ENCODE measurements at regions not wholly inside any gene's neighbourhood (a gene's known extent, or its start where the extent isn't known, plus 50 kb on each side); places are given as distances from the start of the nearest gene placed in this dataset.

- H3K4me1 ChIP-seq (ENCODE audit: insufficient read depth, low read length): no peaks in the 10 kb centered on the region
- H3K27me3 ChIP-seq (ENCODE audit: insufficient read depth, low read length): no peaks in the 10 kb centered on the region
- H4K20me1 ChIP-seq (ENCODE audit: insufficient read depth, low read length): no peaks in the 10 kb centered on the region
- no peaks in the 10 kb centered on the region for H3K79me2 ChIP-seq (ENCODE audit: insufficient read depth, low read length)
- no peaks in the 10 kb centered on the region for H3K9me3 ChIP-seq (ENCODE audit: low read depth, low read length)
- no peak overlapping the region for H3K4me2 ChIP-seq (ENCODE audit: insufficient read depth, low read length)
- no peak for TF ChIP-seq CTCF (IDR thresholded peaks at IDR 0.05; ENCODE audit: extremely low read depth, low read depth, low read length)
- H2AFZ ChIP-seq (ENCODE audit: low read length): no peak overlapping the region
- no peak overlapping the region for H3K4me3 ChIP-seq (ENCODE audit: insufficient read depth, low read length)
- no peak for DNase-seq (ENCODE audit: insufficient read length, low spot score, missing footprints)
- no peaks in the 10 kb centered on the region for H3K36me3 ChIP-seq (ENCODE audit: insufficient read depth, low read length)
- no peak overlapping the region for H3K27ac ChIP-seq (ENCODE audit: low read depth, low read length)
Measured at GRCh38 chrX:124829930-124830329, 483.6 kb downstream of the SH2D1A start.

- H3K4me1 ChIP-seq (ENCODE audit: insufficient read depth, low read length): no peaks in the 10 kb centered on the region
- no peak overlapping the region for H2AFZ ChIP-seq (ENCODE audit: low read length)
- no peaks in the 10 kb centered on the region for H3K79me2 ChIP-seq (ENCODE audit: insufficient read depth, low read length)
- H3K4me3 ChIP-seq (ENCODE audit: insufficient read depth, low read length): no peak overlapping the region
- no peaks in the 10 kb centered on the region for H3K27me3 ChIP-seq (ENCODE audit: insufficient read depth, low read length)
- no peaks in the 10 kb centered on the region for H3K36me3 ChIP-seq (ENCODE audit: insufficient read depth, low read length)
- TF ChIP-seq CTCF (IDR thresholded peaks at IDR 0.05; ENCODE audit: extremely low read depth, low read depth, low read length): no peak
- H3K9me3 ChIP-seq (ENCODE audit: low read depth, low read length): no peaks in the 10 kb centered on the region
- no peak overlapping the region for H3K4me2 ChIP-seq (ENCODE audit: insufficient read depth, low read length)
- no peak overlapping the region for H3K27ac ChIP-seq (ENCODE audit: low read depth, low read length)
- DNase-seq (ENCODE audit: insufficient read length, low spot score, missing footprints): no peak
- no peaks in the 10 kb centered on the region for H4K20me1 ChIP-seq (ENCODE audit: insufficient read depth, low read length)
Measured at GRCh38 chrX:124836786-124837185, 482.9 kb upstream of the TEX13C start.

- Histone ChIP-seq H3K9me3 (ENCODE audit: low read depth, low read length) (no peaks in the 10 kb centered on the region), H2AFZ (ENCODE audit: low read length) (no peak overlapping the region), H3K4me2 (ENCODE audit: insufficient read depth, low read length) (no peak overlapping the region), H3K4me1 (ENCODE audit: insufficient read depth, low read length) (no peaks in the 10 kb centered on the region), H3K4me3 (ENCODE audit: insufficient read depth, low read length) (no peak overlapping the region), H3K27me3 (ENCODE audit: insufficient read depth, low read length) (no peaks in the 10 kb centered on the region), H3K79me2 (ENCODE audit: insufficient read depth, low read length) (no peaks in the 10 kb centered on the region), H4K20me1 (ENCODE audit: insufficient read depth, low read length) (no peaks in the 10 kb centered on the region), H3K36me3 (ENCODE audit: insufficient read depth, low read length) (no peaks in the 10 kb centered on the region), H3K27ac (ENCODE audit: low read depth, low read length) (no peak overlapping the region)
- no peak for TF ChIP-seq CTCF (IDR thresholded peaks at IDR 0.05; ENCODE audit: extremely low read depth, low read depth, low read length)
- no peak for DNase-seq (ENCODE audit: insufficient read length, low spot score, missing footprints)
Measured at GRCh38 chrX:124842205-124842604, 477.5 kb upstream of the TEX13C start.

GRCh38 chrX:124860736-124861135, 458.9 kb upstream of the TEX13C start:
- no peaks in the 10 kb centered on the region for H4K20me1 ChIP-seq (ENCODE audit: insufficient read depth, low read length)
- H3K36me3 ChIP-seq (ENCODE audit: insufficient read depth, low read length): no peaks in the 10 kb centered on the region
- H3K27ac ChIP-seq (ENCODE audit: low read depth, low read length): no peak overlapping the region
- no peak overlapping the region for H3K4me2 ChIP-seq (ENCODE audit: insufficient read depth, low read length)
- no peaks in the 10 kb centered on the region for H3K4me1 ChIP-seq (ENCODE audit: insufficient read depth, low read length)
- DNase-seq (ENCODE audit: insufficient read length, low spot score, missing footprints): no peak
- no peaks in the 10 kb centered on the region for H3K79me2 ChIP-seq (ENCODE audit: insufficient read depth, low read length)
- H3K27me3 ChIP-seq (ENCODE audit: insufficient read depth, low read length): no peaks in the 10 kb centered on the region
- no peak overlapping the region for H3K4me3 ChIP-seq (ENCODE audit: insufficient read depth, low read length)
- H3K9me3 ChIP-seq (ENCODE audit: low read depth, low read length): no peaks in the 10 kb centered on the region
- no peak for TF ChIP-seq CTCF (IDR thresholded peaks at IDR 0.05; ENCODE audit: extremely low read depth, low read depth, low read length)
- H2AFZ ChIP-seq (ENCODE audit: low read length): no peak overlapping the region

Data from osteoblast (primary cell).